ENCODE measurements at regions not wholly inside any gene's neighbourhood (a gene's known extent, or its start where the extent isn't known, plus 50 kb on each side); places are given as distances from the start of the nearest gene placed in this dataset.
"Not testable (repeated sequence)": the region's sequence is repeated elsewhere in the genome, so short reads cannot be mapped to it uniquely, and the experiment has no call there.

DNA sequence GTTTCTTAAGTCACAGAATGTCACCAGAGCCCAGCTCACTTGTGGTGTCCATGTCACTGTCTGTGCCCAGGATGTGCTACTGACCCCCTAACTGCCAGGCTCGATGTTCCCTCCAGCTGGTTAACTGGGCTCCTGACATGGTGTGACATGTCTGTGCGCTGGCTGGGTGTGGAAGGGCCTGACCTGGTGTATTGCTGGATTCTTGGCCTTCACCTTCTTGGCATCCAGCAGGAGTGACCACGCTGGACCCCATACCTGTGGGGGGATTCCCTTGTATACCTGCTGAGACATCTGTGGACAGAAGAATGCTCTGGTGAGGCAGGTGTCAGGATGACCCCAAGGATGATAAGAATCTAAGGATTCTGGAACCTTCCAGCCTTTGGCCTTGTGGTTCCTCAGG, 1690.1 kb downstream of the TP53TG3F start:
- no peak overlapping the region for H3K4me3 ChIP-seq (ENCODE audit: low read depth, low read length)
- TF ChIP-seq, protein P1, sequence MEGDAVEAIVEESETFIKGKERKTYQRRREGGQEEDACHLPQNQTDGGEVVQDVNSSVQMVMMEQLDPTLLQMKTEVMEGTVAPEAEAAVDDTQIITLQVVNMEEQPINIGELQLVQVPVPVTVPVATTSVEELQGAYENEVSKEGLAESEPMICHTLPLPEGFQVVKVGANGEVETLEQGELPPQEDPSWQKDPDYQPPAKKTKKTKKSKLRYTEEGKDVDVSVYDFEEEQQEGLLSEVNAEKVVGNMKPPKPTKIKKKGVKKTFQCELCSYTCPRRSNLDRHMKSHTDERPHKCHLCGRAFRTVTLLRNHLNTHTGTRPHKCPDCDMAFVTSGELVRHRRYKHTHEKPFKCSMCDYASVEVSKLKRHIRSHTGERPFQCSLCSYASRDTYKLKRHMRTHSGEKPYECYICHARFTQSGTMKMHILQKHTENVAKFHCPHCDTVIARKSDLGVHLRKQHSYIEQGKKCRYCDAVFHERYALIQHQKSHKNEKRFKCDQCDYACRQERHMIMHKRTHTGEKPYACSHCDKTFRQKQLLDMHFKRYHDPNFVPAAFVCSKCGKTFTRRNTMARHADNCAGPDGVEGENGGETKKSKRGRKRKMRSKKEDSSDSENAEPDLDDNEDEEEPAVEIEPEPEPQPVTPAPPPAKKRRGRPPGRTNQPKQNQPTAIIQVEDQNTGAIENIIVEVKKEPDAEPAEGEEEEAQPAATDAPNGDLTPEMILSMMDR (IDR thresholded peaks at IDR 0.05; ENCODE audit: low read depth, low read length, missing control alignments), result no peak
- no peak for DNase-seq (ENCODE audit: low read depth)

DNA sequence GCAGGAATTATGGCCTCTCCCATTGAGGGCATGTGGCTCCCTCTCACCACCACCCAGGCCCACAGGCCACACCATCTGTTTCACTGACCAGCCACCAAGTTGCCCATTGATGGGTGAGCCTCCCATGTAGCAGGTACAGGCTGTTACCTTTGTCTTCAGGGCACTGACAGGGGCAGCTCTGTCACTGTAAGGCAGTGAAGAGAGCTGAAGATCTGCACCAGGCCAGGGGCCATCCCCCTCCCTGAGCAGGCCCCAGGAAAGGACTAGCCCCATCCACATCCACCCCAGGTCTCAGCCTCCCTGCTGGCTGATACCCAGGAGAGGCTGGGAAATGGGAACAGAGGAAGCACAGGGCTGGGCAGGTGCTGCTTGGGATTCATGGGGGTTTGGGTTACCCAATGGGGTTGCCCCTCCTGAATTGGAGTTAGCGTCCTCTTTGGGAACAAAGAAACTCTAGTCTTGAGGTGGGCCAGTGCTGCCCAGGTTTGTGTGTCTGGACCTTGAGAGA, 1691.4 kb downstream of the TP53TG3F start:
- no peak for DNase-seq (ENCODE audit: low read depth)
- TF ChIP-seq, protein P1 (IDR thresholded peaks at IDR 0.05; ENCODE audit: low read depth, low read length, missing control alignments), result no peak
- H3K4me3 ChIP-seq (ENCODE audit: low read depth, low read length), result no peak overlapping the region

DNA sequence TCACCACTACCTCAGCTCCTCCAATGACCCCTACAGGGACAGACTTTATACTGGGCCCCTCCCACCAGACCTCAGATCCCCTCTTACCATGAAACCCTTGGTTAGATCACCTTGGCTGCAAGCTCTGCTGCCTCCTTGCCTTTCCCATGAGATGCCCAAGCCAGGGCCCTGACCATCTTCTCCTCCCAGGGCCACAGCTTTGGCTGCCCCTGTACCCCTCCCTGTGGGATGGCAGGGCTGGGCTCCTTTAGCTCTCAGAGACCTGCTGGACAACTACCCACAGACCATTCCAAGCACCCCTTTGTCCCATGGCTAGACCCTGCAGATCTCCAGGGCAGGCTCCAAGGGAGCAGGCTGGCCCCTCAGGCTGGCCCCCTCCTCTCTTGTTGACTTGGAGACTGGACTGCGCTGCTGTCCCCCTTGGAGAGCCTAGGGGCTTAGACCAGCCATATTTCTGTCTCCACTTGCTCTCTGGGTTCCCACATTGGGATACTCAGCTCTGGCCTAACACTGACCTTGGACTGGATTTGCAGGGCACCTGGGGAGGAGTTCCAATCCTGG, 1692.7 kb downstream of the TP53TG3F start:
- no peak overlapping the region for H3K4me3 ChIP-seq (ENCODE audit: low read depth, low read length)

DNA sequence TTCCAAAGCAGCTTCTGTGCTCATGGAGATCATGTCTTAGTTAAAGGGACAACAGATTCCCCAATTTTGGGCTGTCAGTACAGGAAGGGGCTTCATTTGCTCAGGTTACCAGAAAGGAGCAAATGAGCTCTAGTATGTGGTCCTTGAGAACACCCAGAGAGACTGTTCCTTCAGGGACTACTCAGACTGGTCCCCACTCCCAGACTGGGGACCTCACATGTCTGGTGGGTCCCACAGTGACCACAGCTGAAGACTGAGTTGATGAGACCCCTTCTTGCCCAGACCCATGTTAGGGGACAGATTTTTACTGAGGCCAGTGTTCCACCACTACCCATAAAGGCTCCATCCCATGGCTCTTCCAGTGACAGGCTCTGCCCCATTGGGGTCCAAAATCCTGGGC, 1695.2 kb downstream of the TP53TG3F start:
- TF ChIP-seq, protein P1 (IDR thresholded peaks at IDR 0.05; ENCODE audit: low read depth, low read length, missing control alignments), result no peak
- no peak for DNase-seq (ENCODE audit: low read depth)
- no peak overlapping the region for H3K4me3 ChIP-seq (ENCODE audit: low read depth, low read length)

More for the DNA sequence above, 1692.7 kb downstream of the TP53TG3F start:
- TF ChIP-seq, protein P1 (IDR thresholded peaks at IDR 0.05; ENCODE audit: low read depth, low read length, missing control alignments), result no peak
- DNase-seq (ENCODE audit: low read depth), result no peak

DNA sequence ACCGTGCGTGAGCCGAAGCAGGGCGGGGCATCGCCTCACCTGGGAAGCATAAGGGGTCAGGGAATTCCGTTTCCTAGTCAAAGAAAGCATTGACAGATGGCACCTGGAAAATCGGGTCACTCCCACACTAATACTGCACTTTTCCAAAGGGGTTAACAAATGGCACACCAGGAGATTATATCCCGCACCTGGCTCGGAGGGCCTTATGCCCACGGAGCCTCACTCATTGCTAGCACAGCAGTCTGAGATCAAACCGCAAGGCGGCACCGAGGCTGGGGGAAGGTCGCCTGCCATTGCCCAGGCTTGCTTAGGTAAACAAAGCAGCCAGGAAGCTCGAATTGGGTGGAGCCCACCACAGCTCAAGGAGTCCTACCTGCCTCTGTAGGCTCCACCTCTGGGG, 1698.1 kb downstream of the TP53TG3F start:
- H3K4me3 ChIP-seq (ENCODE audit: low read depth, low read length); DNase-seq (ENCODE audit: low read depth): not testable (repeated sequence)

DNA sequence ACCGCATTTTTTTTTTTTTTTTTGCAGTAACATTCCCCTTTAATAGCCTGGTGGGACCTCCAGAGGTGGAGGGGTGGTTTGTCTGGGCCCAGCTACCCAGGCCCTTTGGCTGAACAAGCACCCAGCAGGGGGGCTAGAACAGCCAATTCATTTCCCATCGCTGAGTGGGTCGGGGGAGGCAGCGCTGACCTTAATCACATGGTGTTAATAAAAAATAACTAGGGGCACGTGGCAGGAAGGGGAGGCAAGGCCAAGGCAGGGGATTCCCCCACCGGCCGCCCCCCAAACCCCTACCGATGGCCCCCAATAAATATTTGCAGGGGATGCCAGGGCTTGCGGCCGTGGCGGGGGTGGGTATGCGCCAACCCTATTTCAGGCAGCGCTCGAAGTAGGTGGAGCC, 1709.9 kb downstream of the TP53TG3F start:
- DNase-seq (ENCODE audit: low read depth); H3K4me3 ChIP-seq (ENCODE audit: low read depth, low read length): not testable (repeated sequence)

DNA sequence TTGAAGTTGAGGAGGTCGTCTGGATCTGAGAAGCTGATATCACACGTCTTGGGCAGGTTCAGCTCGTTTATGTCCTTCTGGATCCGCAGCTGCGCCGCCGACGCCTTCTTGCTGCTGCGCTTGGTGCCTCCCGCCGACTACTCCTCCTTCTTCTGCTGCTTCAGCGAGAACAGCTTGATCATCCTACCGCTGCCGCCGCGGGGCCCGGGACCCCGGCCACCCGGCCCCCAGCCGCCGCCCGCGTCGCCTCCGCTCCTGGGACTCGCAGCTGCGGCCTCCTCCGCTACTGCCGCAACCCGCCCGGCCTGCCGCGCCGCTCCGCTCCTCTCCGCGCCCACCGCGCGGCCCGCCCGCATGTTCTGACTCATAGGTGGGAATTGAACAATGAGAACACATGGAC, 1710.6 kb downstream of the TP53TG3F start:
- H3K4me3 ChIP-seq (ENCODE audit: low read depth, low read length), result not testable (repeated sequence)

DNA sequence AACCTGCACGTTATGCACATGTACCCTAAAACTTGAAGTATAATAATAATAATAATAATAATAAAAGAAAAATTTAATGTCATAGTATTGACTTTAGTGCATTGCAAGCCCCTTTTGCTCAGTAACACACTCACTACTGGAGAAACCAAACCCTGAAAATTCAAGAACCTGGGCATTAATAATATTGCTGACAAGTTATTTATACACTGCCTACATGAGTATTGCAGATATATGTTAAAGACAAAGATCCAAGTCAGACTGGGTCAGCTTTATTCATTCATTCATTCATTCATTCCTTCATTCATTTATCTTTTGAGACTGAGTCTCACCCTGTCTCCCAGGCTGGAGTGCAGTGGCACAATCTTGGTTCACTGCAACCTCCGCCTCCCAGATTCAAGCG, 1711.2 kb downstream of the TP53TG3F start:
- no peak for DNase-seq (ENCODE audit: low read depth)
- H3K4me3 ChIP-seq (ENCODE audit: low read depth, low read length), result no peak overlapping the region
- TF ChIP-seq, protein P1 (IDR thresholded peaks at IDR 0.05; ENCODE audit: low read depth, low read length, missing control alignments), result no peak

More for the DNA sequence above, 1710.6 kb downstream of the TP53TG3F start:
- not testable (repeated sequence) for DNase-seq (ENCODE audit: low read depth)

Measured in GM12864 (cell line).